ENCODE measurements at regions not wholly inside any gene's neighbourhood (a gene's known extent, or its start where the extent isn't known, plus 50 kb on each side); places are given as distances from the start of the nearest gene placed in this dataset.

DNA sequence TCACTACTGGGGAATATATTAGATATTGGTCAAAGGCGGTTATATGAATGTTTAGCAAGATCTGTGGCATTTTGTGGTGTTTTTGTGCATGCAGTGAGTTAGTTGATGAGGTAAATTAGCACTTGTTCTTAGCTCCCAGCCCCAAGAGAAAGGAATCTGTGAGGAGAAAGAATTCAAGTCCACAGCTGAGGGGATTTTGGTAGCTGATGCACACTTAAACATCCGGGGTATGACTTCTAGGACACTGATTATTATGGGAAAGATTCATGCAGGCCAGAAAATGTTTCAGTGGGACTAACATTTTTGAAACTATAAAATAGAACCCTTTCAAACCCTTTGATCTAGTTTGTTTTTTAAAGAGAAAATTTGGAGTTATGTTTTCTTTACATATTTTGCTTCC, 118.2 kb upstream of the RPS23 start:
- TF ChIP-seq, protein P1, sequence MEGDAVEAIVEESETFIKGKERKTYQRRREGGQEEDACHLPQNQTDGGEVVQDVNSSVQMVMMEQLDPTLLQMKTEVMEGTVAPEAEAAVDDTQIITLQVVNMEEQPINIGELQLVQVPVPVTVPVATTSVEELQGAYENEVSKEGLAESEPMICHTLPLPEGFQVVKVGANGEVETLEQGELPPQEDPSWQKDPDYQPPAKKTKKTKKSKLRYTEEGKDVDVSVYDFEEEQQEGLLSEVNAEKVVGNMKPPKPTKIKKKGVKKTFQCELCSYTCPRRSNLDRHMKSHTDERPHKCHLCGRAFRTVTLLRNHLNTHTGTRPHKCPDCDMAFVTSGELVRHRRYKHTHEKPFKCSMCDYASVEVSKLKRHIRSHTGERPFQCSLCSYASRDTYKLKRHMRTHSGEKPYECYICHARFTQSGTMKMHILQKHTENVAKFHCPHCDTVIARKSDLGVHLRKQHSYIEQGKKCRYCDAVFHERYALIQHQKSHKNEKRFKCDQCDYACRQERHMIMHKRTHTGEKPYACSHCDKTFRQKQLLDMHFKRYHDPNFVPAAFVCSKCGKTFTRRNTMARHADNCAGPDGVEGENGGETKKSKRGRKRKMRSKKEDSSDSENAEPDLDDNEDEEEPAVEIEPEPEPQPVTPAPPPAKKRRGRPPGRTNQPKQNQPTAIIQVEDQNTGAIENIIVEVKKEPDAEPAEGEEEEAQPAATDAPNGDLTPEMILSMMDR (IDR thresholded peaks at IDR 0.05; ENCODE audit: insufficient read depth, low read length): no peak
- TF ChIP-seq POLR2AphosphoS5 (IDR thresholded peaks at IDR 0.05; ENCODE audit: low read depth) (no peak), SPI1 (IDR thresholded peaks at IDR 0.05; ENCODE audit: borderline replicate concordance, low read depth) (no peak), GABPA (IDR thresholded peaks at IDR 0.05; ENCODE audit: low read depth) (no peak)
- TF ChIP-seq, protein P2, sequence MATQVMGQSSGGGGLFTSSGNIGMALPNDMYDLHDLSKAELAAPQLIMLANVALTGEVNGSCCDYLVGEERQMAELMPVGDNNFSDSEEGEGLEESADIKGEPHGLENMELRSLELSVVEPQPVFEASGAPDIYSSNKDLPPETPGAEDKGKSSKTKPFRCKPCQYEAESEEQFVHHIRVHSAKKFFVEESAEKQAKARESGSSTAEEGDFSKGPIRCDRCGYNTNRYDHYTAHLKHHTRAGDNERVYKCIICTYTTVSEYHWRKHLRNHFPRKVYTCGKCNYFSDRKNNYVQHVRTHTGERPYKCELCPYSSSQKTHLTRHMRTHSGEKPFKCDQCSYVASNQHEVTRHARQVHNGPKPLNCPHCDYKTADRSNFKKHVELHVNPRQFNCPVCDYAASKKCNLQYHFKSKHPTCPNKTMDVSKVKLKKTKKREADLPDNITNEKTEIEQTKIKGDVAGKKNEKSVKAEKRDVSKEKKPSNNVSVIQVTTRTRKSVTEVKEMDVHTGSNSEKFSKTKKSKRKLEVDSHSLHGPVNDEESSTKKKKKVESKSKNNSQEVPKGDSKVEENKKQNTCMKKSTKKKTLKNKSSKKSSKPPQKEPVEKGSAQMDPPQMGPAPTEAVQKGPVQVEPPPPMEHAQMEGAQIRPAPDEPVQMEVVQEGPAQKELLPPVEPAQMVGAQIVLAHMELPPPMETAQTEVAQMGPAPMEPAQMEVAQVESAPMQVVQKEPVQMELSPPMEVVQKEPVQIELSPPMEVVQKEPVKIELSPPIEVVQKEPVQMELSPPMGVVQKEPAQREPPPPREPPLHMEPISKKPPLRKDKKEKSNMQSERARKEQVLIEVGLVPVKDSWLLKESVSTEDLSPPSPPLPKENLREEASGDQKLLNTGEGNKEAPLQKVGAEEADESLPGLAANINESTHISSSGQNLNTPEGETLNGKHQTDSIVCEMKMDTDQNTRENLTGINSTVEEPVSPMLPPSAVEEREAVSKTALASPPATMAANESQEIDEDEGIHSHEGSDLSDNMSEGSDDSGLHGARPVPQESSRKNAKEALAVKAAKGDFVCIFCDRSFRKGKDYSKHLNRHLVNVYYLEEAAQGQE (IDR thresholded peaks at IDR 0.05; ENCODE audit: insufficient replicate concordance, low read depth): no peak

All from HL-60 (cell line).